ENCODE measurements at regions not wholly inside any gene's neighbourhood (a gene's known extent, or its start where the extent isn't known, plus 50 kb on each side); places are given as distances from the start of the nearest gene placed in this dataset.
A peak's percentile ranks its signal among the peaks of the same experiment; 100 is the strongest.

DNA sequence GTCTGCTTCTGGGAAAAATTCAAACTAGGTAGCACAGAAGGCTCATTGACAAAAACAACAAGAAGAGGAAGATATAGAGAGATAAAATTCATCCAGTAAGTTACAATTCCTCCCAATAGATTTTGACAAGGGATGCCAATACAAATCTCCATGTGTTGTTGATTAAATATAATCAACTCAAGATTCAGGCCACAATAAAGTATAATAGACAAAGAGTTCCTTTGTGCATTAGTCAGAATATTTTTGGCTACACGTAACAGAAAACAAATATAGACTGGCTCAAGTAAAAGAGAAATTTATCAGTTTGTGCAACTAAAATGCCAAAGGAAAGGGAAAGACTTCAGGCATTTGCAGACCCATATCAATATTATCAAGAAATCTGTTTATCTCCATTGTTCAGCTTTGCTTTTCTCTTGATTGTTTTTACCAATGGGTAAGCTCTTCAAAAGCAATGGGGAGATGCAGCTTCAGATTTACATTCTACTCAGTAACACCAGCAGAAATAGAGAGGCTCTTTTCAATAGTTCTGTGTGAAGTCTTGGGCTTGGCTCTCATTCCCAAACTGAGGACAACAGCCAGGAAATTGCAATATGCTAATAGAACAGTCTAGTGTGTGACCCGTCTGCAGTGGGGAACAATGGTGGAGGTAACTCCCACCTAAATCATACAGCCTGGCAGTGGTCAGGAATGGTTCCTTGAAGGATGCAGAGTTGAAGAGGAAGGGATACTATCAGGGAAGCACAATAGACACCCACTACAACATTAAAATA lies 77.6 kb upstream of the PROK2 start:
- Histone ChIP-seq H4K20me1 (ENCODE audit: control insufficient read depth, insufficient read depth, insufficient read length) (peaks cover 4% of the 10 kb centered on the region), H3K23ac (ENCODE audit: insufficient read length, low read depth, low read length) (no peak overlapping the region)

More for the DNA sequence above, 77.6 kb upstream of the PROK2 start:
- H4K5ac ChIP-seq (ENCODE audit: insufficient read length, low read depth, low read length) = no peak overlapping the region
- no peak overlapping the region for H2AFZ ChIP-seq (ENCODE audit: low read length)
- H3K18ac ChIP-seq (ENCODE audit: insufficient read length, low read depth, low read length) = no peak overlapping the region
- no peak overlapping the region for H3K56ac ChIP-seq (ENCODE audit: insufficient read length, low read depth, low read length)
- no peak overlapping the region for H3K4me2 ChIP-seq (ENCODE audit: insufficient read depth, insufficient read length, low read length)
- DNase-seq = no peak
- H2AK5ac ChIP-seq (ENCODE audit: insufficient read length, low read length) = no peak overlapping the region
- H3K4me3 Mint-ChIP-seq = no peak overlapping the region
- TF ChIP-seq, protein P1, sequence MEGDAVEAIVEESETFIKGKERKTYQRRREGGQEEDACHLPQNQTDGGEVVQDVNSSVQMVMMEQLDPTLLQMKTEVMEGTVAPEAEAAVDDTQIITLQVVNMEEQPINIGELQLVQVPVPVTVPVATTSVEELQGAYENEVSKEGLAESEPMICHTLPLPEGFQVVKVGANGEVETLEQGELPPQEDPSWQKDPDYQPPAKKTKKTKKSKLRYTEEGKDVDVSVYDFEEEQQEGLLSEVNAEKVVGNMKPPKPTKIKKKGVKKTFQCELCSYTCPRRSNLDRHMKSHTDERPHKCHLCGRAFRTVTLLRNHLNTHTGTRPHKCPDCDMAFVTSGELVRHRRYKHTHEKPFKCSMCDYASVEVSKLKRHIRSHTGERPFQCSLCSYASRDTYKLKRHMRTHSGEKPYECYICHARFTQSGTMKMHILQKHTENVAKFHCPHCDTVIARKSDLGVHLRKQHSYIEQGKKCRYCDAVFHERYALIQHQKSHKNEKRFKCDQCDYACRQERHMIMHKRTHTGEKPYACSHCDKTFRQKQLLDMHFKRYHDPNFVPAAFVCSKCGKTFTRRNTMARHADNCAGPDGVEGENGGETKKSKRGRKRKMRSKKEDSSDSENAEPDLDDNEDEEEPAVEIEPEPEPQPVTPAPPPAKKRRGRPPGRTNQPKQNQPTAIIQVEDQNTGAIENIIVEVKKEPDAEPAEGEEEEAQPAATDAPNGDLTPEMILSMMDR (conservative IDR thresholded peaks at IDR 0.05) = no peak
- peaks cover 0 to 15% (median 8%) of the 10 kb centered on the region in 3 experiments; a peak in 5 of 7 replicates for H3K36me3 Mint-ChIP-seq (ENCODE audit: insufficient read depth in 1 of 3, low read depth in 3 of 3)
- H3K27me3 Mint-ChIP-seq (ENCODE audit: low read depth) = peaks cover 2% of the 10 kb centered on the region; the same call in 1 of the 2 replicates
- H2BK12ac ChIP-seq (ENCODE audit: insufficient read length, low read depth, low read length) = no peak overlapping the region
- peaks cover 3% of the 10 kb centered on the region for H3K9me3 ChIP-seq (ENCODE audit: control insufficient read depth, low read depth, low read length)
- H3K9ac ChIP-seq (ENCODE audit: extremely low read depth, insufficient read length, low read length) = no peak overlapping the region
- H3K79me2 ChIP-seq (ENCODE audit: insufficient read depth, low read length) = no peaks in the 10 kb centered on the region
- H4K8ac ChIP-seq (replicated peaks; ENCODE audit: insufficient read length, low read depth, low read length) = no peak overlapping the region
- H3K4me1 Mint-ChIP-seq = peaks cover 32 to 41% of the 10 kb centered on the region in 2 experiments
- H3K4me1 ChIP-seq (ENCODE audit: insufficient read depth, low read length) = peaks cover 12% of the 10 kb centered on the region; the same call in 1 of the 2 replicates
- no peak overlapping the region for H2BK5ac ChIP-seq (ENCODE audit: insufficient read length, low read length)
- no peak overlapping the region for H3T11ph ChIP-seq (ENCODE audit: low read length)
- H3K27ac Mint-ChIP-seq = peak overlapping the region in 1 of 3 experiments; percentile 81; a peak in 1 of 7 replicates
- no peaks in the 10 kb centered on the region for H3K27me3 ChIP-seq (ENCODE audit: insufficient read depth, low read length)
- no peak overlapping the region for H3K4ac ChIP-seq (ENCODE audit: low read depth, low read length)
- peaks cover 7 to 11% of the 10 kb centered on the region in 2 experiments for H3K9me3 Mint-ChIP-seq
- H3K79me1 ChIP-seq (ENCODE audit: insufficient read depth, low read depth, low read length, poor library complexity, severe bottlenecking) = no peaks in the 10 kb centered on the region
- H2BK15ac ChIP-seq (ENCODE audit: low read depth, low read length) = no peak overlapping the region
- H3K27ac ChIP-seq (ENCODE audit: insufficient read length, low read depth, low read length) = no peak overlapping the region
- H4K91ac ChIP-seq (ENCODE audit: insufficient read length, low read depth, low read length) = no peak overlapping the region
- no peaks in the 10 kb centered on the region for H3K23me2 ChIP-seq (ENCODE audit: insufficient read length, low read depth, low read length, poor library complexity, severe bottlenecking)
- no CpG with 5 or more reads among the region's 2 CpGs for WGBS (ENCODE audit: extremely low coverage, insufficient read length, low lambda C conversion rate)
- H3K14ac ChIP-seq (ENCODE audit: insufficient read depth, low read length) = no peak overlapping the region
- H2BK20ac ChIP-seq (ENCODE audit: low read depth, low read length, poor library complexity, severe bottlenecking) = no peak overlapping the region
- no peak overlapping the region for H2BK120ac ChIP-seq (ENCODE audit: low read depth, low read length, poor library complexity, severe bottlenecking)

Data from H9 (cell line).